Neural cell (in vitro differentiated cells): ENCODE measurements at regions not wholly inside any gene's neighbourhood (a gene's known extent, or its start where the extent isn't known, plus 50 kb on each side); places are given as distances from the start of the nearest gene placed in this dataset.
"Not testable (repeated sequence)": the region's sequence is repeated elsewhere in the genome, so short reads cannot be mapped to it uniquely, and the experiment has no call there.

Experiments
- EP300 ChIP-seq: fragments of 450-650 bp; conservative IDR thresholded peaks from 2 replicates; pipeline ENCODE4 v1.6.1; 2014; ENCODE audit warnings: antibody characterized with exemption, mild to moderate bottlenecking, moderate library complexity; ENCODE audit not compliant: poor library complexity, severe bottlenecking
- EZH2 ChIP-seq: fragments of 200-600, 300-800 bp; shearing (Covaris generic), sonication (generic); IDR thresholded peaks from 2 replicates; pipeline ENCODE4 v1.6.1; 2014; ENCODE audit warnings: antibody characterized with exemption, low read length, borderline replicate concordance, mild to moderate bottlenecking; ENCODE audit not compliant: insufficient read depth, poor library complexity, severe bottlenecking
- MXI1 ChIP-seq: fragments of 450-650 bp; conservative IDR thresholded peaks from 2 replicates; pipeline ENCODE4 v1.6.1; 2014; ENCODE audit warnings: antibody characterized with exemption, mild to moderate bottlenecking; ENCODE audit not compliant: poor library complexity, severe bottlenecking
- POLR2AphosphoS5 ChIP-seq: IDR thresholded peaks from 2 replicates; pipeline ENCODE4 v1.6.1; 2012
- RAD21 ChIP-seq: fragments of 450-650 bp; conservative IDR thresholded peaks from 2 replicates; pipeline ENCODE4 v1.6.1; 2014; ENCODE audit warnings: antibody characterized with exemption, mild to moderate bottlenecking, moderate library complexity
- TAF1 ChIP-seq: IDR thresholded peaks from 2 replicates; pipeline ENCODE4 v1.6.1; 2012; ENCODE audit warnings: low read depth
- TF ChIP-seq, protein P1 (sequence below): IDR thresholded peaks from 2 replicates; pipeline ENCODE4 v1.6.1; 2012; ENCODE audit warnings: borderline replicate concordance
- TF ChIP-seq, protein P2 (sequence below): fragments of 450-650 bp; IDR thresholded peaks from 2 replicates; pipeline ENCODE4 v1.5.1; 2014; ENCODE audit warnings: antibody characterized with exemption, mild to moderate bottlenecking, moderate library complexity; ENCODE audit not compliant: poor library complexity, severe bottlenecking

DNA sequence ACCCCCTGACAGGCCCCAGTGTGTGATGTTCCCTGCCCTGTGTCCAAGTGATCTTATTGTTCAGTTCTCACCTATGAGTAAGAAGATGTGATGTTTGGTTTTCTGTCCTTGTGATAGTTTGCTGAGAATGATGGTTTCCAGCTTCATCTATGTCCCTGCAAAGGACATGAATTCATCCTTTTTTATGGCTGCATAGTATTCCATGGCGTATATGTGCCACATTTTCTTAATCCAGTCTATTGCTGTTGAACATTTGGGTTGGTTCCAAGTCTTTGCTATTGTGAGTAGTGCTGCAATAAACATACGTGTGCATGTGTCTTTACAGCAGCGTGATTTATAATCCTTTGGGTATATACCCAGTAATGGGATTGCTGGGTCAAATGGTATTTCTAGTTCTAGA lies 156.1 kb downstream of the SEPTIN7 start:
- TF ChIP-seq, protein P1, sequence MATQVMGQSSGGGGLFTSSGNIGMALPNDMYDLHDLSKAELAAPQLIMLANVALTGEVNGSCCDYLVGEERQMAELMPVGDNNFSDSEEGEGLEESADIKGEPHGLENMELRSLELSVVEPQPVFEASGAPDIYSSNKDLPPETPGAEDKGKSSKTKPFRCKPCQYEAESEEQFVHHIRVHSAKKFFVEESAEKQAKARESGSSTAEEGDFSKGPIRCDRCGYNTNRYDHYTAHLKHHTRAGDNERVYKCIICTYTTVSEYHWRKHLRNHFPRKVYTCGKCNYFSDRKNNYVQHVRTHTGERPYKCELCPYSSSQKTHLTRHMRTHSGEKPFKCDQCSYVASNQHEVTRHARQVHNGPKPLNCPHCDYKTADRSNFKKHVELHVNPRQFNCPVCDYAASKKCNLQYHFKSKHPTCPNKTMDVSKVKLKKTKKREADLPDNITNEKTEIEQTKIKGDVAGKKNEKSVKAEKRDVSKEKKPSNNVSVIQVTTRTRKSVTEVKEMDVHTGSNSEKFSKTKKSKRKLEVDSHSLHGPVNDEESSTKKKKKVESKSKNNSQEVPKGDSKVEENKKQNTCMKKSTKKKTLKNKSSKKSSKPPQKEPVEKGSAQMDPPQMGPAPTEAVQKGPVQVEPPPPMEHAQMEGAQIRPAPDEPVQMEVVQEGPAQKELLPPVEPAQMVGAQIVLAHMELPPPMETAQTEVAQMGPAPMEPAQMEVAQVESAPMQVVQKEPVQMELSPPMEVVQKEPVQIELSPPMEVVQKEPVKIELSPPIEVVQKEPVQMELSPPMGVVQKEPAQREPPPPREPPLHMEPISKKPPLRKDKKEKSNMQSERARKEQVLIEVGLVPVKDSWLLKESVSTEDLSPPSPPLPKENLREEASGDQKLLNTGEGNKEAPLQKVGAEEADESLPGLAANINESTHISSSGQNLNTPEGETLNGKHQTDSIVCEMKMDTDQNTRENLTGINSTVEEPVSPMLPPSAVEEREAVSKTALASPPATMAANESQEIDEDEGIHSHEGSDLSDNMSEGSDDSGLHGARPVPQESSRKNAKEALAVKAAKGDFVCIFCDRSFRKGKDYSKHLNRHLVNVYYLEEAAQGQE, result not testable (repeated sequence)
- TF ChIP-seq, protein P2, sequence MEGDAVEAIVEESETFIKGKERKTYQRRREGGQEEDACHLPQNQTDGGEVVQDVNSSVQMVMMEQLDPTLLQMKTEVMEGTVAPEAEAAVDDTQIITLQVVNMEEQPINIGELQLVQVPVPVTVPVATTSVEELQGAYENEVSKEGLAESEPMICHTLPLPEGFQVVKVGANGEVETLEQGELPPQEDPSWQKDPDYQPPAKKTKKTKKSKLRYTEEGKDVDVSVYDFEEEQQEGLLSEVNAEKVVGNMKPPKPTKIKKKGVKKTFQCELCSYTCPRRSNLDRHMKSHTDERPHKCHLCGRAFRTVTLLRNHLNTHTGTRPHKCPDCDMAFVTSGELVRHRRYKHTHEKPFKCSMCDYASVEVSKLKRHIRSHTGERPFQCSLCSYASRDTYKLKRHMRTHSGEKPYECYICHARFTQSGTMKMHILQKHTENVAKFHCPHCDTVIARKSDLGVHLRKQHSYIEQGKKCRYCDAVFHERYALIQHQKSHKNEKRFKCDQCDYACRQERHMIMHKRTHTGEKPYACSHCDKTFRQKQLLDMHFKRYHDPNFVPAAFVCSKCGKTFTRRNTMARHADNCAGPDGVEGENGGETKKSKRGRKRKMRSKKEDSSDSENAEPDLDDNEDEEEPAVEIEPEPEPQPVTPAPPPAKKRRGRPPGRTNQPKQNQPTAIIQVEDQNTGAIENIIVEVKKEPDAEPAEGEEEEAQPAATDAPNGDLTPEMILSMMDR, result not testable (repeated sequence)
- not testable (repeated sequence) for TF ChIP-seq EZH2, POLR2AphosphoS5, RAD21, EP300, MXI1, TAF1
